OCI-LY7 (cell line): ENCODE measurements at regions not wholly inside any gene's neighbourhood (a gene's known extent, or its start where the extent isn't known, plus 50 kb on each side); places are given as distances from the start of the nearest gene placed in this dataset.
A peak's percentile ranks its signal among the peaks of the same experiment; 100 is the strongest.

Experiments
- BruUV-seq: library from RNA; stranded (reverse); fragments of 400-500 nt; replicated peaks from 2 replicates; lab custom pipeline; 2021; lab: Mats Ljungman, UMichigan
- CTCF ChIA-PET: fragments of 300-600 bp; sonication (Branson Sonifier 250); formaldehyde crosslinking; loops from one replicate; lab custom pipeline; 2022; ENCODE audit warnings: antibody characterized with exemption; ENCODE audit not compliant: unreplicated experiment; lab: Charles Lee
- POLR2A ChIA-PET: fragments of 300-600 bp; sonication (Branson Sonifier 250); formaldehyde crosslinking; loops from one replicate; lab custom pipeline; 2022; ENCODE audit warnings: antibody characterized with exemption; lab: Charles Lee
- DNase-seq: peaks from one replicate; pipeline ENCODE4 v3.0.0-alpha.2; 2015; ENCODE audit warnings: low spot score
- H2AFZ ChIP-seq: fragments of 200-600 bp; sonication (generic), shearing (Covaris generic); 2 replicates; pipeline ENCODE4 v1.6.1; 2014; ENCODE audit warnings: mild to moderate bottlenecking, antibody characterized with exemption, low read length, moderate library complexity
- H3K27ac ChIP-seq: fragments of 200-600 bp; sonication (generic); 2 replicates; pipeline ENCODE4 v1.5.1; 2014; ENCODE audit warnings: mixed run types, low read depth, mild to moderate bottlenecking, moderate library complexity, low read length, inconsistent platforms; ENCODE audit not compliant: poor library complexity, severe bottlenecking
- H3K36me3 ChIP-seq: fragments of 200-600 bp; sonication (generic); 2 replicates; pipeline ENCODE4 v1.6.1; 2014; ENCODE audit warnings: mild to moderate bottlenecking, antibody characterized with exemption, low read length, moderate library complexity, mixed read lengths; ENCODE audit not compliant: insufficient read depth
- H3K4me1 ChIP-seq: fragments of 200-600 bp; sonication (generic); 2 replicates; pipeline ENCODE4 v1.5.1; 2014; ENCODE audit warnings: mild to moderate bottlenecking, low read length; ENCODE audit not compliant: insufficient read depth, poor library complexity, severe bottlenecking
- H3K4me2 ChIP-seq: fragments of 200-600 bp; sonication (generic); 2 replicates; pipeline ENCODE4 v1.6.1; 2014; ENCODE audit warnings: mild to moderate bottlenecking, low read length
- H3K4me3 ChIP-seq: fragments of 200-600 bp; sonication (generic); 2 replicates; pipeline ENCODE4 v1.5.1; 2014; ENCODE audit warnings: mild to moderate bottlenecking, low read depth, low read length; ENCODE audit not compliant: poor library complexity, severe bottlenecking
- H3K79me2 ChIP-seq: fragments of 200-600 bp; sonication (generic); 2 replicates; pipeline ENCODE4 v1.6.1; 2016; ENCODE audit warnings: low read depth, mild to moderate bottlenecking, low read length, moderate library complexity, mixed read lengths; ENCODE audit not compliant: insufficient read depth
- H3K9me2 ChIP-seq: fragments of 200-600 bp; sonication (generic); 2 replicates; pipeline ENCODE4 v1.6.1; 2016; ENCODE audit warnings: mild to moderate bottlenecking, low read length, mixed read lengths; ENCODE audit not compliant: insufficient read depth
- H3K9me3 ChIP-seq: fragments of 200-600 bp; sonication (generic); 2 replicates; pipeline ENCODE4 v1.6.1; 2014; ENCODE audit warnings: mild to moderate bottlenecking, mixed run types, low read length, mixed read lengths
- H4K20me1 ChIP-seq: fragments of 200-600 bp; sonication (generic); 2 replicates; pipeline ENCODE4 v1.6.1; 2014; ENCODE audit warnings: mild to moderate bottlenecking, antibody characterized with exemption, low read length, moderate library complexity, mixed read lengths; ENCODE audit not compliant: insufficient read depth
- CTCF ChIP-seq: fragments of 200-600 bp; sonication (generic); conservative IDR thresholded peaks from 2 replicates; pipeline ENCODE4 v1.5.1; 2014; ENCODE audit warnings: mild to moderate bottlenecking, antibody characterized with exemption, low read length, moderate library complexity, mixed read lengths
- EZH2phosphoT487 ChIP-seq: fragments of 200-600 bp; sonication (generic); IDR thresholded peaks from 2 replicates; pipeline ENCODE4 v1.6.1; 2018; ENCODE audit warnings: low read depth, borderline replicate concordance, mild to moderate bottlenecking, mixed run types, antibody characterized with exemption, low read length, moderate library complexity, mixed read lengths
- intact Hi-C: fragments of 100-400 bp; cut with micrococcal nuclease; formaldehyde crosslinking; loops from one replicate; pipeline ENCODE4 v1.10.0; 2022; ENCODE audit not compliant: unreplicated experiment

- CTCF ChIA-PET: no interaction called here
Observed at GRCh38 chr11:134940441-134941126, 528.5 kb upstream of the B3GAT1 start.

GRCh38 chr11:134939905-134940304 lies 527.9 kb upstream of the B3GAT1 start:
- Histone ChIP-seq H3K36me3 (no peaks in the 10 kb centered on the region), H3K4me1 (no peaks in the 10 kb centered on the region), H3K9me2 (no peaks in the 10 kb centered on the region), H3K9me3 (no peaks in the 10 kb centered on the region), H3K79me2 (no peaks in the 10 kb centered on the region), H3K4me2 (no peak overlapping the region), H4K20me1 (no peaks in the 10 kb centered on the region), H3K27ac (no peak overlapping the region), H3K4me3 (no peak overlapping the region), H2AFZ (no peak overlapping the region)
- no TSS peak for BruUV-seq
- TF ChIP-seq EZH2phosphoT487 (no peak), CTCF (0 out of 2 replicates have a peak, but pooled peaks have one; percentile 28)
- DNase-seq: no peak
- ChIA-PET CTCF (no interaction called here), POLR2A (no interaction called here)
- intact Hi-C loops: no loop called here

More at GRCh38 chr11:134940441-134941126, 528.5 kb upstream of the B3GAT1 start:
- no peak overlapping the region for H2AFZ ChIP-seq
- no peak for DNase-seq
- intact Hi-C loops: no loop called here
- no peaks in the 10 kb centered on the region for H3K4me1 ChIP-seq
- no peaks in the 10 kb centered on the region for H3K9me2 ChIP-seq
- no peak overlapping the region for H3K27ac ChIP-seq
- BruUV-seq: no TSS peak
- H3K79me2 ChIP-seq: no peaks in the 10 kb centered on the region
- H3K36me3 ChIP-seq: no peaks in the 10 kb centered on the region
- no peaks in the 10 kb centered on the region for H3K9me3 ChIP-seq
- H3K4me3 ChIP-seq: no peak overlapping the region
- TF ChIP-seq EZH2phosphoT487 (no peak), CTCF (no peak)
- no peaks in the 10 kb centered on the region for H4K20me1 ChIP-seq
- no peak overlapping the region for H3K4me2 ChIP-seq
- POLR2A ChIA-PET: no interaction called here

GRCh38 chr11:134939031-134939430 lies 527.0 kb upstream of the B3GAT1 start:
- H3K4me3 ChIP-seq: no peak overlapping the region
- H4K20me1 ChIP-seq: no peaks in the 10 kb centered on the region
- POLR2A ChIA-PET: no interaction called here
- H3K4me2 ChIP-seq: no peak overlapping the region
- no peaks in the 10 kb centered on the region for H3K36me3 ChIP-seq
- no peak for DNase-seq
- no TSS peak for BruUV-seq
- H3K9me3 ChIP-seq: no peaks in the 10 kb centered on the region
- CTCF ChIA-PET: no interaction called here
- H3K9me2 ChIP-seq: no peaks in the 10 kb centered on the region
- H3K27ac ChIP-seq: no peak overlapping the region
- H3K4me1 ChIP-seq: no peaks in the 10 kb centered on the region
- intact Hi-C loops: no loop called here
- no peak overlapping the region for H2AFZ ChIP-seq
- TF ChIP-seq CTCF: no peak
- no peak for TF ChIP-seq EZH2phosphoT487
- no peaks in the 10 kb centered on the region for H3K79me2 ChIP-seq
